H1 (cell line): ENCODE measurements at regions not wholly inside any gene's neighbourhood (a gene's known extent, or its start where the extent isn't known, plus 50 kb on each side); places are given as distances from the start of the nearest gene placed in this dataset.

Experiments
- JUN ChIP-seq: IDR thresholded peaks from 2 replicates; pipeline ENCODE4 v1.6.1; 2011; ENCODE audit warnings: low read depth, mild to moderate bottlenecking, improper control_type of control experiment, low read length
- JUND ChIP-seq: IDR thresholded peaks from 2 replicates; pipeline ENCODE4 v1.6.1; 2011; ENCODE audit warnings: mild to moderate bottlenecking, improper control_type of control experiment, low read length
- SIRT6 ChIP-seq: IDR thresholded peaks from one replicate; pipeline ENCODE4 v1.7.1; 2012; ENCODE audit warnings: low read length, inconsistent platforms
- SP4 ChIP-seq: IDR thresholded peaks from 2 replicates; pipeline ENCODE4 v1.6.1; 2012; ENCODE audit warnings: low read length, inconsistent platforms
- TEAD4 ChIP-seq: IDR thresholded peaks from 2 replicates; pipeline ENCODE4 v1.6.1; 2012; ENCODE audit warnings: low read depth, low read length, inconsistent platforms, mixed read lengths
- TF ChIP-seq, protein P1 (sequence below): IDR thresholded peaks from 2 replicates; pipeline ENCODE4 v1.6.1; 2012; ENCODE audit warnings: inconsistent platforms

DNA sequence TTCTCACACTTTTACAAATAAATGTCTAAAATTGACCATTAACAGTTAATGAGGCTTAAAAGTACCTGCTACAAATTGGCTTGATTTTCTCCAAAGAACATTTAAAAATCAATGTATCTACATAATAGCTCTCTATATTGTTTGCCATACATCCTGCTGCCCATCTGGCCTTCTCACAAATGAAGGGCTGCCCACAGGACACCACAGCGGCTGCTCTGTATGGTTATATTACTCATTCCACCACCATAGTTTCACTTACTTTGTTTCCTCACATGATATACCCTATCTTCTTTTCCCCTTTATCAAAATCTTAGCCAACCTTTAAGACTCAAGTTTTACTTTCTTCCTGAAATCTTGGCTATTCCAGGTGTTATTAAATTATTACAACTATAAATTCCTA lies 407.7 kb upstream of the HTR1E start (continued):
- TF ChIP-seq, protein P1, sequence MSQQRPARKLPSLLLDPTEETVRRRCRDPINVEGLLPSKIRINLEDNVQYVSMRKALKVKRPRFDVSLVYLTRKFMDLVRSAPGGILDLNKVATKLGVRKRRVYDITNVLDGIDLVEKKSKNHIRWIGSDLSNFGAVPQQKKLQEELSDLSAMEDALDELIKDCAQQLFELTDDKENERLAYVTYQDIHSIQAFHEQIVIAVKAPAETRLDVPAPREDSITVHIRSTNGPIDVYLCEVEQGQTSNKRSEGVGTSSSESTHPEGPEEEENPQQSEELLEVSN = no peak
- TF ChIP-seq SP4 = no peak
- TF ChIP-seq JUND = no peak
- TF ChIP-seq TEAD4 = no peak
- TF ChIP-seq SIRT6 = no peak
- TF ChIP-seq JUN = no peak
- TF ChIP-seq, all 59 proteins: peak for 0
